Astrocyte (in vitro differentiated cells and primary cell): ENCODE measurements at regions not wholly inside any gene's neighbourhood (a gene's known extent, or its start where the extent isn't known, plus 50 kb on each side); places are given as distances from the start of the nearest gene placed in this dataset.

ENCODE experiments used
- CTCF ChIP-seq: IDR thresholded peaks from 2 replicates; pipeline ENCODE4 v1.5.1; 2011; ENCODE audit warnings: low read depth, mild to moderate bottlenecking, inconsistent platforms, low read length, moderate library complexity; ENCODE audit not compliant: insufficient read depth
- EZH2 ChIP-seq: IDR thresholded peaks from 2 replicates; pipeline ENCODE4 v1.6.1; 2012; ENCODE audit warnings: mild to moderate bottlenecking, low read length, inconsistent platforms; ENCODE audit not compliant: insufficient read depth

GRCh38 chr1:81231729-81232038 is 569.0 kb upstream of the ADGRL2 start:
- no peak for TF ChIP-seq CTCF
- no peak for TF ChIP-seq EZH2
